GM19438 (cell line): ENCODE measurements at regions not wholly inside any gene's neighbourhood (a gene's known extent, or its start where the extent isn't known, plus 50 kb on each side); places are given as distances from the start of the nearest gene placed in this dataset.
"Not testable (repeated sequence)": the region's sequence is repeated elsewhere in the genome, so short reads cannot be mapped to it uniquely, and the experiment has no call there.

Experiments
- ATAC-seq: cut with Tn5 transposase; IDR thresholded peaks from one replicate; pipeline ENCODE4 v1.9.1; 2021; ENCODE audit warnings: low read depth; ENCODE audit not compliant: unreplicated experiment

DNA sequence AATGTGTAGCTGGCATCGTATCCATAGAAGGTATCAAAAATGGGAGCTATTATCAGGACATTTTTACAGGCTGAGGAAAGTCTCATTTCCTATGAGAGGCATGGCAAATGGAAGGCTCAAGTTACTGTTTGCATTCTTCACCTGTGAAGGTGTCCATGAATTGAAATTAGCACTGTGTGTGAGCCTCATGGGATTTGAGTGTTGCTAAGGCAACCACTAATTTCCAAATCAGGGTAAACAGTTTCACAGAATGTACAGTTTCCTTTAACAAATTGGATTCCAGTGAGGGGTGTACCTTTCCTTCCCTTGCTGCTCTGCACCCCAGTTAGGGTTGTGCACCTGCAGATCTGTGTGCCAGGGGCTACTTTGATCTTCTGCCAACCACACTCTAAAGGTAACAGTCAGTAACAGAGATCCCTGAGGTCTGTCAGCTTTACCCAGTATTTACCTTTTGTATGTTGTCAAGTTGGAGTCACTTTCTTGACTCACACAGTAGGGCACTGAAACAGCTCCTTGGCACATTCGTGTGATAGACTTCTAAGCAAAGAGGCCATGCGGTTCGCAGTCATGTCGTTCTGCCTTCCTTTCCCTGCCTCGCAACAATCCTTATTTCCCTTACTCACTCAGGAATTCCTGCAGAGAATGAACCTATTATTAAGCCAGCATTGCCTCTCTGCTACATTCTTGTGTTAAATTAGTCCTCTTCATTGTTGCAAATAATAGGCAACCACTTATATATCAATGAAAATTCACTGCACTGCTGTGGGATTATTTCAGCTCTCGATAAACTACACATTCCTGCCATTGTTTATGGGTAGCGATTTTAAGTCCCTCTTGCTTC, 129.8 kb upstream of the GBE1 start:
- ATAC-seq: no peak

DNA sequence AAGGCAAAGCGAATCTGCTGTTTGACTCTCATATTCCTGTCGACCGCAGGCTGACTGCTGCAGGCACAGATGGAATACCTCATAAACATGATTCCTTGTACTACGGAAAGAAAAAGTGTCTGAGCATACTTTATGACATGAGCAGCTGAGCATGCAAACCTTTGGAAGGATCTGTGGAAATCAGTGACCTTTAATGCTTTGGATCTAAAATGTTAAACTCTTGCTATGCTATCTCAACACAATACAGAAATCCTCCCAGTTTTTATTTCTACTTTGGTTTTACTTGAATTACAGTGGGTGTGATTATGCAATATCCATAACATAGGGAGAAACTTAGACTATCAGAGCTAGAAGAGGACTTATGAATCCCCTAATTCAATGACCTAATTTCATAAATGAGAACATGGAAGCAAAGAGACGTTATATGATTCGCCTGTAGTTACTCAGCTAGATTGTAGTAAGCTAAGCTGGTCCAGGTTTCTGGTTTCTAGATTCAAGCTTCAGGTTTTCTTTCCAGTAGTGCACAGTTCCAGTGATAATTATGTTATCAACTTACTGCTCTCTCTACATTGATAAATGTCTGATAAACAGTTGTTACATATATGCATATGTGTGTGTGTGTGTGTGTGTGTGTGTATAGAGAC, 127.6 kb upstream of the GBE1 start:
- no peak for ATAC-seq

DNA sequence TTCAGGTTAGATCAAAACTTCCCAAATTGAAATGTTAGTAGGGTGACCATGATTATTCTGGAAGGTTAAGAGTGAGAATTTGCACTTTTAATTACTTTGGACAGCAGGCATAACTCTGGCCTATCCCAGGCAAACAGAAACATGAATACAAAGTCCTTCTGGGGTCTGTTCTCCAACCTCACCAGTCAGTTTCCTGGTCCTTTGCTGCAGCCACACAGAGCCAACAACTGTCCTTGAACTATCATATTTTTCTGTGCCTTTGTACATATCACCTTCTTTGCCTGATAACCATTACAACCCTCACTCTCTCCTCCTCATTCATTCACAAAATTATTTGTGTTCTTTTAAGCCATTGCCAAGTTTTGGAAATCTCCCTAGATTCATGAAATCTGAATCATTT, 126.0 kb upstream of the GBE1 start:
- no peak for ATAC-seq

DNA sequence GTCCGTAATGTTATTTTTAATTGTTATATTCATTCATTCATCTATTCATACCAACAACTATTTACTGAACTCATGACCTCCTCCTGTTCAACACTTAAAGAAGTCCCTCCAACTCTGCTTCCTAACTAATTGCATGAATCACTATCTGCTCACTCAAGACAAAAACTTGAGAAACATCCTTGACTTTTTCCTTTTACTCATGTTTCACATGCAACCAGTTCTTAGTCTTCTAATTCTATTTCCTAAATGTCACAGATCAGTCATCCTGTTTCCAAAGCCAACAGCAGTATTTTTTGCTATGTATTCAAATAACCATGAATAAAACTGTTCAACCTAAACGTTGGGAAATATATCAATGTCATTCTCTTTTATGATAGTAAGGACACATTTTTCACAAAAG, 124.6 kb upstream of the GBE1 start:
- ATAC-seq: no peak

DNA sequence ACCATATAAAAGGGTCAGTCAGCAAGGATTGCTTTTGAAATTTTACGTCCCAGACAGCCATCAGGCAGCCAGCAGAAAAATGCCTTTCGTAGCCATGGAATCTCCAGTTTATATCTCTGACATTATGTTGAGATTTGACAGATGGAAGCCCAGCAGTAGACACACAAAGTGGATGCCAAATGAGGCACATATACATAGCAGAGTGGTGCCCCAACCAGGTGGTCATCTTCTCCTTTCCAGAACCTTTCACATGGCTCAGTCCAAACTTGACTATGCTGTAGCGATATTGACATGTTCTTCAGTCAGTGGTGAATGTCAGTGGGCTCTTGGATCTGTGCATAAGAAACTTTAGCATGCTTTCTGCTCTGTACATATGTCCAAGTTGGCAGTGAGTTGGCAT, 123.3 kb upstream of the GBE1 start:
- no peak for ATAC-seq

DNA sequence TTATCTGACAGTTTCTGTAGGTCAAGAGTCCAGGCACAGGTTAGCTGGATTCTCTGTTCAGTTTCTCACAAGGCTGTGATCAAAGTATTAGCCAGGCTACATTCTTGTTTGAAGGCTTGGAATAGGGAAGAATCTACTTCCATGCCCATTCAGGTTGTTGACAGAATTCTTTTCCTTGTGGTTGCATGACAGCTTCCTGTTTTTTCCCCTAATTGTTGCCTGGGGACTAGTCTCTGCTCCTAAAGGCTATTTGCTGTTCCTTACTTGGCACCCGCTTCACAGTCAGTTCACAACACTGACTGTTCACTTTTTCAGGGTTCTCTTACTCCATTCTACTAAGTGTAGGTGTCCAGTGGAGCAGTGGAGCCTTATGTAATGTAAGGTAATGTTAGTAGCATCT, 115.4 kb upstream of the GBE1 start:
- ATAC-seq: no peak

DNA sequence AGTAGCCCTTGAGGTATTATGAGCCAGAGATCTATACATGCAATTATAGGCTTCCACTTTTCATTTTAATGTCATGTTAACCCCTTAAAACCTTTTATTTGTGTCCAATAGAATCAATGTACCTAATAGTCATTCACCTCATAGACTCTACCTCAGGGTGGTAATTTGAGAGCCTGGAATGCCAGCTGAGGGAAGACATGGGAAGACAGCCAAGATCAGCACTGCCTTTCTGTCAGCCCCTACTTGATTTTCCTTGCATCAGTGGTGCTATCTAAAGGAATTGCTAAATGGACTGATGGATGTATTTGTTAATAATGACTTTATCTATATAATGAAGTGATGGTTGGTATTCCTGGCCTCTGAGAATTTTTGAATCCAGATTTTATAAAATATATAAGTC, 113.3 kb upstream of the GBE1 start:
- ATAC-seq: no peak

DNA sequence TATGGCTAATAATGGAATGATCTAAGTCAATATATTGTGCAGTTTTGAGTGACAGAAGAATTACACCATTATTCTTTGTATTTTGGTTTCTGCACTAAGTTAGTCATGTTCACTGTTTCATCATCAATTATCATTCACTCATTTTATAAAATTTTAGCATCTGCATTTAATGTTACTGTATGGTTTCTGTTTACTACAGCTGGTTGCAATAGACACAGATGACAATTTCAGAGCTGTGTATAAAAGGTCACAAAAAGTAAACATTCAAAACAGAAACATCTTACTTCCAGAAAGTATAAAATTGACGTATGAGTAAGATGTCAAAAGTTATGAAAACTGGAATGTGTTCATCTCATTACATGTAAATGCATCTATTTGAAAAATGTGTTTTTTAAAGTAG, 111.1 kb upstream of the GBE1 start:
- ATAC-seq: no peak

DNA sequence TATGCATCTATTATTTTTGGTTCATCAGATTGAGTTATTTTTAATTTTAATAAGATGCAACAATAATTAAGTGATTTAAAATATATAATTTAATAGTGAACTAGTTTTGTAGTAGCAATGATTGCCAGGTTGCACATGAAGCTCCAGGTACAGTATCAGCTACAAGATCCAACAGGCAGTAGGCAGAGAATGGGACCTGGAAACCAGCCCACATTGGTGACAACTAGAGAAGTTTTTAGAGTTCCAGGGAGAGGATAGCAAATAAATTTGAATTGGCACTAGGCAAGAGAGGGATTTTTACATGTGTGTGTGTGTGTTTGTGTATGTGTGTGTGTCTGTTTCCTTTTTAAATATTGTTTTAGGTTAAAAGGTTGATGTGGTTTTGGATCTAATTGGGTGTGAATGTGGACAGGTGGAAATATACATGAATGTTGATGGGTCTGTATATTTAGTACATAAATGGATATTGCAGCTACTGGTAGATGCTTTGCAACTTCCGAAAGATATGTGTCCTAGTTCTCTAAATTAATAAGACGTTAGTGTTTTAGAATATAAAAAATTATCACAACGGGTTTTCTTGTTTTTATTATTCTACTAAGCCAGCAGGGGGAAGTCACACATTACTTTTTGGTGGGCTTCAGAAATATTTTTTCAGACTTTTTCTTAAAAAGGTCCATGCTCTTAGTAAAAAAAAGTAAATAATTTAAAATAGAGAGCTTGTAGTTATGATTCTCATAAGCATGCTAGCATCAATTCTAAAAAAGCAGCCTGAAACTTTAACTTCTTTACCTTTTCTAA, 110.1 kb upstream of the GBE1 start:
- no peak for ATAC-seq

DNA sequence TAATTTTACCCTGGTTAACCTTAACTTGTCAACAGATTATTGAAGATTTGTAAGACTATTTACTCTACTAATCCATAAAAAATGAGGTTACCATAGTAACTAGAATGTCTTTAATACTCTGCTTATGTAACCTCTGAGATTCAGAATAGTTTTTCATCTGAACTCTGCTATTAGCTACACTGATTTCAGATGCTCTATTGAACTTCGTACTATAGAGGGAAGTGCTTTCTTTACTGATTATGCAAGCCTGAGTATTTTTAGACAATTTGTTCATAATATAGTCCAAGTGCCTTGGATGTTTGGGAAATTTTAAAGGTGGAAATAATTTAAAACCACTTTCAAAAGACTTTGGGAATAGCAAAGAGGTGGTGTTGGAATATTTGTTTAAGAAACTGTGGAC, 107.9 kb upstream of the GBE1 start:
- ATAC-seq: no peak

DNA sequence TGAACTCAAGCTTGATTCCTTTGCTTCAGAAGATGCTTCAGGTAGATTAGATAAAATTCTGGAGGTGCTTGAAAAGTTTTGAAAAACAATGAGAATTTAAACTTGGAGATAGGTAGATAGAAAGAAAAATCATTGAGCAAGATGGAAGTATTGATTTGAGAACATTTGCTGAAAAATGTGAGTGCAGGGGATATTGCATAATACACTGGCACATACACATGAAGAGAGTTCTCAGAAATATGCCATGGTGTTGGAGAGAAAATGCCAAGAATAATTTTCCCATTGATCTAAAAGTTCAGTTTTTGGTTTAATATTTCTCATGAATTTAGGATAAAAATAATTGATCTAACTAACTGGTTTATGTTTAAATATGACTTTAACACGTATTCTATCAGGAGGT, 107.2 kb upstream of the GBE1 start:
- ATAC-seq: no peak

DNA sequence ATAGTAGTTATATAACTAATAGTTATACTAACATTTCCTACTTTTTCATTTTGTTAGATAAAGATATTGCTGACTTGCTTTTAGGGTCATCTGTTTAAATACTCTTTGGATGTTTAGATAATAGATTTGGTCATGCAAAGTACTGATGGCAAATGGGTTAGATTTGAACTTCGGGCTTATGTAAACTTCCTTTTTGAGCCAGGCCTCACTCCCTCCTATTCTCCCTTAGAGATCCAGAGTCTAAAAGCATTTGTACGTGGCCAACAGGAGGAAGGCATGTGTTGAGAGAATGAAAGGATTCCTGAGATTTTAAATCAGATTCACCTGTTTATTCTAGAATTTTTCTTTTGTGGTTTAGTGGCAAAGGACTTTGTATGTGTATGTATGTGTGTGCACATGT, 106.4 kb upstream of the GBE1 start:
- ATAC-seq: no peak

DNA sequence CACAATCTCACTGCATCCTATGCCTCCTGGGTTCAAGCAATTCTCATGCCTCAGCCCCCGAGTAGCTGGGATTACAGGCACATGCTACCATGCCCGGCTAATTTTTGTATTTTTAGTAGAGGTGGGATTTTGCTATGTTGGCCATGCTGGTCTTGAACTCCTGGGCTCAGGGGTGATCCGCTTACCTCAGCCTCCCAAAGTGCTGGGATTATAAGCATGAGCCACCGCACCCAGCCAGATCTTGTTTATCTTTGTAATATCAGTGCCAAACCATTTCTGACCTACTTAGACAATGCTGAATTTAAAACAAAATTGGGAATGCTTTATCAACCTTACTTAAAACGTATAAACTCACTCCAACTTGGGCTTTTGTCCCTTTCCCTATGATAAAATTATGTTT, 103.7 kb upstream of the GBE1 start:
- ATAC-seq: not testable (repeated sequence)

DNA sequence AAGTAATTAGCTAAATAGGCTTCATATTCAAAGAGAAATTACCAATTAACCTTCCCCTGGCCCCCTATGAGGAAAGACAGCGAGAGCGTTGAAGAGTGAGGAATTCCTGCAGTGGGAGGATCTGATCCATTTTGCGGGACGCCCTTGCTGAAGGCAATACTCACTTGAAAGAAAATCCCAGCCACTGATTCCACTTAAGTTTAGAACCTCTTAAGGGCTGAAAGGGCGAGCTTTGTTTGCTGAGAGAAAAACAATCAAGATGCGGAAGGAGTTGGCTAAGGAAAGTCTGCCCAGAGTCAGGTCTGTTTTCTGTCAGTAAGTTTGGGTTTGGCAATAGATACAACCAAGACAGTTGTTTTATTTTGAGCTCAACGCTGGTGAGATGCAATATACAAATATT, 102.8 kb upstream of the GBE1 start:
- no peak for ATAC-seq

DNA sequence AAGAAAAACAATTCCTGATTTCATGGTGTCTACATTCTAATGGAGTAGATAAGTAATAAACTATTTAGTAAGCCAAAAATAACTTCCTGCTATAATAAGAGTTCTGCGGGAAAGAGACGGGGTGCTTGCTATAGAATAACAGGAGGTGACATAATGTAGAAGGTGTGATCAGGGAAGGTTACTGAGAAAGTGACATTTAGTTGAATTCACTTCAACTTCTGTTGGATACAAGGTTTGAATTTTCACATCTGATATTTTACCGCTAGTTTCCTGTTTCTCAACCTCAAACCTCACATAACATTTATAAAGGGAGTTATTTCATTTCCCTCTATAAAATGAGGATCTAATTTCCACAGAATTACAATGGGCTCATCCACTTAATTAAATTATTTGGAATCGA, 102.3 kb upstream of the GBE1 start:
- no peak for ATAC-seq

DNA sequence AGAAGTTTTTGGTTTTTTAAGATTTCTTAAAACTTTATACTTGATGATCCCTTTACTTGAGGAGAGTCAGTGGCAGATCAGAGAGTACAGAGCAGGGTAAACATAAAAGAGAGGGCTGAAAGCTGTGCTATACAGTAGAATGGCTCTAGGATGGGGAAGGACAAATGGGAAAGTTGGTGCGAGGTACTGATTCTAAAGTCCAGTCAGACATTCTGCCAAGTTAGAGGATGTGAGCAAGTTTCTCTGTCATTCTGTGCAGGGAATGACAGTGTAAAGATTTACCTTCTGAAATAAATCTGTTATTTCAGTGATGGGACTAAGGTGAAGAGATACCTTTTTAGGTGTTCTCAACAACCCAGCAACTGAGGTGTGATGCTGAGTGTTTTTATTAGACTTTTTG, 100.1 kb upstream of the GBE1 start:
- ATAC-seq: no peak

DNA sequence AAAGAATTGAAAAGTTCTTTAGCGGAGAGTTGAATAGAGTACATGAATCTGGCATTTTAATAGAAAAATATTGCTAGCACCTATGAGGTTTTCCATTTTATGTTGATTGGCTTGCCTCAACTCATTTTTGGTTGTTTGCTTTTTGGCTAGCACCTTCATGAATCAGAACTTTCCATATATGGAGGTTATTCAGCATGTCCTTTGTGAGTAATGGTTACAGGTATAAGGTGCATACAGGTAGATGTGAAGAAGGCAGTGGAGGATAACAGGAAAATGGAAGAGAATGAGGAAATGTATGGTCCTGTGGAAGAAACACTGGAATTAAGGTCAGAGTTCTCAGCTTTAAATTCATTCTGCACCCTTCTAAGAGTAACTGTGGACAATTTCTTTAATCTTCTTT, 98.1 kb upstream of the GBE1 start:
- ATAC-seq: no peak

DNA sequence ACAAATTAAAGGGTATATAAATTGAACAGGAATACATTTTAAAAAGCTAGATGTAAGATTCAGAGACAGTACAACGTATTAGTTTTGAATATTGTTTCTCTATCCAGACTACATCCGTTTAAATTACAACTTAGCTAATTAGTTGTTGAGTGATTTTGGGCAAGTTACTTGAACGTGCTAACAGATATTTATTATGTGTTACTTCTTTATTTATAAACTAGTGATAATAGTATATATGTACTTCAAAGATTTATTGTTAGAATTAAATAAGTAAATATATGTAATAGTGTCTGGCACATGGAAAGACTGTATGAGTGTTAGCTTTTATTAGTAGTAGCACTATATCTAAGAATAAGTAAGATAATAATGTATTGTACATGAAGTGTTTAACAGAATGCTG, 92.0 kb upstream of the GBE1 start:
- no peak for ATAC-seq

DNA sequence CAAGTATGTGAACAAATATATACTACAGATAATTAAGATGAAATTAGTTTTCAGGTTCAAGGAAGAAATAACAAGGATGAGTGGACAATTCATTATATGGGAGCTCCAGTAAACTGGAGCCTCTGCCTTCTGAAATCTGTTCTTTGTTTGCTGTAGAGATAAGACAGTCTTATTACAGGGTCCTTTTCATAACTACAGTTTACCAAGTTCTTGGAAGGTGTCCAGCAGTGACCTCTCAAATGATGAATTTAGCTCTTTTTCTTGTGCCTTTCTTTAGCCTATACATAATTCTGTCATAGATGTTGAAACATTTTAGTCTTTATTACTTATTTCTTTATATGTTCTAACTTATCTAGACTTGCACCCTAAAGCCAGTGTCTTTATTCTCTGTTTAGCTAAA, 89.7 kb upstream of the GBE1 start:
- no peak for ATAC-seq

DNA sequence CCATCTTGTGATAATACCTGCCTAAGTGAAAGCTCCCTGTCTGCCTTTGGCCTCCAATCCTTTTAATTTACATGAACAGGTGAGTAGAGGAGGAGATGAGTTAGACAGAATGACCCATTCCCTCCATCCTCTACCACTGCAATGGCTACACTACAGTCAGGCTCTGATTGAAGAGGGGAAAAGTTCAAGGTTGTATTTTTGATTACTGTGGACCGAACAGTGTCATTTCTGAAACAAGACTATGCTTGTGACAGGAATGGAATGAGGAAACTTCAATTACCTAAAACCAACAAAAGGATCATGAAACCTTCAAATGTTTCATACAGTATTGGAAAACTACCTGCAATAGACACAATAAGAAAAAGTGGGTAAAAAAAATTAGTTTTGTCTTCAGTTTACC, 85.5 kb upstream of the GBE1 start:
- ATAC-seq: no peak

DNA sequence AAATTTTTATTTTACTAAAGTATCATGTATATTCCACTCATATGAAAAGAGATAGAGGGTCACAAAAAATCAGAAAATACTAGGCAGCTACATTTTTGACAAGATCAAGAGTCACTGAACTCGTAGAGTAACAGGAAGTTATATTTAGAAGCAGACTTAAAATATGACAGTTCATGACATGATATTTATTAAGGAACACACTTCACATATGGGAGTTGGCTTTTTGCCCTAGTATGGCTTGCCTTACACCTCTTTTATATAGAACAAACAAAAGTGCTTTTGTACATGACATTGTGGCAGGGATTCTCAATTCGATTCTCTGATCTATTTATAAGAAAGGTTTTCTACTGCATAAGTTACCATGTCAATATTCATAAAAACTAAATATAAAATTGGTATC, 80.1 kb upstream of the GBE1 start:
- no peak for ATAC-seq
